DOHH2 (cell line): ENCODE measurements at regions not wholly inside any gene's neighbourhood (a gene's known extent, or its start where the extent isn't known, plus 50 kb on each side); places are given as distances from the start of the nearest gene placed in this dataset.

Experiments used
- EZH2phosphoT487 ChIP-seq: fragments of 200-600 bp; sonication (generic); IDR thresholded peaks from 2 replicates; pipeline ENCODE4 v1.6.1; 2017; ENCODE audit warnings: borderline replicate concordance, mild to moderate bottlenecking, antibody characterized with exemption, low read length, moderate library complexity, mixed read lengths
- TF ChIP-seq, protein P1 (sequence below): fragments of 200-600 bp; sonication (generic); IDR thresholded peaks from one replicate; pipeline ENCODE4 v1.5.1; 2014; ENCODE audit warnings: antibody characterized with exemption, mild to moderate bottlenecking, low read depth, low read length; ENCODE audit not compliant: poor library complexity, severe bottlenecking

DNA sequence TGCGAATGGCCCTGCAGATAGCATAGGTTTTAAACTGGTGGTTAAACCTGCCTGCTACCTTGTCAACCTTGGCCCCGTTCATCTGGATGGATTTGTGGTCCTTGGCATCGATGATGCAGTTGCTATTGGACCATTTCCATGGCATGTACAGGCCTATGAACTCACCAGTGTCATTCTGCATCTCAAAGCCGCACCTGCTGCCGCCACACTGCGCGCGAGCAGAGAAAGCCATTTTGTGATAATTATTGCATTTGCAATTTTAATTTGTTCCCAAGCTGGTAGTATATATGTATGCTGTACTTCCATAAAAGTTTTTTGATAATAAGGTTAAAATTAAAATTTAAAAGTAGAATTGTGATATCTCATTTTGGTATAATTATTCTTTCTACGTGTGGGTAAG, 94.8 kb upstream of the UXS1 start:
- TF ChIP-seq, protein P1, sequence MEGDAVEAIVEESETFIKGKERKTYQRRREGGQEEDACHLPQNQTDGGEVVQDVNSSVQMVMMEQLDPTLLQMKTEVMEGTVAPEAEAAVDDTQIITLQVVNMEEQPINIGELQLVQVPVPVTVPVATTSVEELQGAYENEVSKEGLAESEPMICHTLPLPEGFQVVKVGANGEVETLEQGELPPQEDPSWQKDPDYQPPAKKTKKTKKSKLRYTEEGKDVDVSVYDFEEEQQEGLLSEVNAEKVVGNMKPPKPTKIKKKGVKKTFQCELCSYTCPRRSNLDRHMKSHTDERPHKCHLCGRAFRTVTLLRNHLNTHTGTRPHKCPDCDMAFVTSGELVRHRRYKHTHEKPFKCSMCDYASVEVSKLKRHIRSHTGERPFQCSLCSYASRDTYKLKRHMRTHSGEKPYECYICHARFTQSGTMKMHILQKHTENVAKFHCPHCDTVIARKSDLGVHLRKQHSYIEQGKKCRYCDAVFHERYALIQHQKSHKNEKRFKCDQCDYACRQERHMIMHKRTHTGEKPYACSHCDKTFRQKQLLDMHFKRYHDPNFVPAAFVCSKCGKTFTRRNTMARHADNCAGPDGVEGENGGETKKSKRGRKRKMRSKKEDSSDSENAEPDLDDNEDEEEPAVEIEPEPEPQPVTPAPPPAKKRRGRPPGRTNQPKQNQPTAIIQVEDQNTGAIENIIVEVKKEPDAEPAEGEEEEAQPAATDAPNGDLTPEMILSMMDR, result no peak
- no peak for TF ChIP-seq EZH2phosphoT487
